ENCODE measurements at regions not wholly inside any gene's neighbourhood (a gene's known extent, or its start where the extent isn't known, plus 50 kb on each side); places are given as distances from the start of the nearest gene placed in this dataset.

GRCh38 chr9:129266536-129266935 is 88.5 kb upstream of the IER5L start:
- Histone ChIP-seq H3K27ac (ENCODE audit: insufficient read depth, low read length, poor library complexity, severe bottlenecking) (no peak overlapping the region), H3K4me1 (ENCODE audit: control insufficient read depth, insufficient read depth, low read length, poor library complexity, severe bottlenecking) (peaks cover 19% of the 10 kb centered on the region), H3K4me3 (ENCODE audit: insufficient read depth, low read depth, low read length, poor library complexity, severe bottlenecking) (no peak overlapping the region), H3K9me3 (ENCODE audit: control insufficient read depth, low read length) (no peaks in the 10 kb centered on the region), H3K36me3 (ENCODE audit: control insufficient read depth, insufficient read depth, low read length) (no peaks in the 10 kb centered on the region), H3K27me3 (replicated peaks; ENCODE audit: control insufficient read depth, insufficient read depth, low read length, poor library complexity, severe bottlenecking) (peaks cover 2% of the 10 kb centered on the region)
- no peak for DNase-seq

GRCh38 chr9:129264388-129264787 is 86.3 kb upstream of the IER5L start:
- Histone ChIP-seq H3K27me3 (replicated peaks; ENCODE audit: control insufficient read depth, insufficient read depth, low read length, poor library complexity, severe bottlenecking) (peaks cover 2% of the 10 kb centered on the region), H3K4me1 (ENCODE audit: control insufficient read depth, insufficient read depth, low read length, poor library complexity, severe bottlenecking) (peaks cover 8% of the 10 kb centered on the region), H3K9me3 (ENCODE audit: control insufficient read depth, low read length) (no peaks in the 10 kb centered on the region), H3K27ac (ENCODE audit: insufficient read depth, low read length, poor library complexity, severe bottlenecking) (no peak overlapping the region), H3K36me3 (ENCODE audit: control insufficient read depth, insufficient read depth, low read length) (no peaks in the 10 kb centered on the region), H3K4me3 (ENCODE audit: insufficient read depth, low read depth, low read length, poor library complexity, severe bottlenecking) (no peak overlapping the region)
- DNase-seq, result no peak

DNA sequence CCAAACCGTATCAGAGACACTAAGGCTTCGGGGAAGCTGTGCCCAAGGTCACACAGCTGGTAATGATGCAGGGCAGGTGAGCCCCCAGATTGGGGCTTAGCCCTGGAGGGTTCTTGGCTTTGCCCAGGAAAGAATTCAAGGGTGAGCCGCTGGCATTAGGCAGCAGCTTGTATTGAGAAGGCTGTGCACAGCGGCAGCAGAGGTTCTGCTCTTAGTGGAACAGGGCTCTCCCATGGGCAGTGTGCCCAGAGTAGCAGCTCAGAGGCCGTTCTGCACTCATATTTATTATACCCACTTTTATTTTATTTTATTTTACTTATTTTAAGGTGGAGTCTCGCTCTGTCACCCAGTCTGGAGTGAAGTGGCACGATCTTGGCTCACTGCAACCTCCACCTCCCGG is 85.8 kb upstream of the IER5L start:
- Histone ChIP-seq H3K4me1 (ENCODE audit: control insufficient read depth, insufficient read depth, low read length, poor library complexity, severe bottlenecking) (peaks cover 14% of the 10 kb centered on the region), H3K27ac (ENCODE audit: insufficient read depth, low read length, poor library complexity, severe bottlenecking) (no peak overlapping the region), H3K27me3 (replicated peaks; ENCODE audit: control insufficient read depth, insufficient read depth, low read length, poor library complexity, severe bottlenecking) (peaks cover 2% of the 10 kb centered on the region), H3K4me3 (ENCODE audit: insufficient read depth, low read depth, low read length, poor library complexity, severe bottlenecking) (no peak overlapping the region), H3K9me3 (ENCODE audit: control insufficient read depth, low read length) (no peaks in the 10 kb centered on the region), H3K36me3 (ENCODE audit: control insufficient read depth, insufficient read depth, low read length) (no peaks in the 10 kb centered on the region)
- DNase-seq, result no peak

- Histone ChIP-seq H3K36me3 (ENCODE audit: control insufficient read depth, insufficient read depth, low read length) (no peaks in the 10 kb centered on the region), H3K4me1 (ENCODE audit: control insufficient read depth, insufficient read depth, low read length, poor library complexity, severe bottlenecking) (peaks cover 18% of the 10 kb centered on the region), H3K27ac (ENCODE audit: insufficient read depth, low read length, poor library complexity, severe bottlenecking) (no peak overlapping the region), H3K27me3 (replicated peaks; ENCODE audit: control insufficient read depth, insufficient read depth, low read length, poor library complexity, severe bottlenecking) (peaks cover 2% of the 10 kb centered on the region), H3K4me3 (ENCODE audit: insufficient read depth, low read depth, low read length, poor library complexity, severe bottlenecking) (no peak overlapping the region), H3K9me3 (ENCODE audit: control insufficient read depth, low read length) (no peaks in the 10 kb centered on the region)
- no peak for DNase-seq
These were observed 84.2 kb upstream of the IER5L start for GRCh38 chr9:129262261-129262660.

DNA sequence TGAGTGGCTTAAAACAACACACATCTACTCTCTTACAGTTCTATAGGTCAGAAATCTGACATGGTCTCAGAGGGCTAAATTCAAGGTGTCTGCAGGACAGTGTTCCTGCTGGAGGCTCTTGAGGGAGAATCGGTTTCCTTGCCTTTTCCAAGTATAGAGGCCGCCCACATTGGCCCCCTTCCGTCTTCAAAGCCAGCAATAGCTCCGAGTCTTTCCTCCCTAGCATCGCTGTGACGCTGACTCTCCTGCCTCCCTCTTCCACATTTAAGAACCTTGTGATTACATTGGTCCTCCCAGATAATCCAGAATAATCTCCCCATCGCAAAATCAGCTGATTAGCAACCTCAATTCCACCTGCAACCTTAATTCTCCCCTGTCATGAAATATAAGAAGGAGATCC is 81.3 kb upstream of the IER5L start:
- Histone ChIP-seq H3K27me3 (replicated peaks; ENCODE audit: control insufficient read depth, insufficient read depth, low read length, poor library complexity, severe bottlenecking) (peaks cover 2% of the 10 kb centered on the region), H3K4me1 (ENCODE audit: control insufficient read depth, insufficient read depth, low read length, poor library complexity, severe bottlenecking) (peaks cover 18% of the 10 kb centered on the region), H3K27ac (ENCODE audit: insufficient read depth, low read length, poor library complexity, severe bottlenecking) (no peak overlapping the region), H3K4me3 (ENCODE audit: insufficient read depth, low read depth, low read length, poor library complexity, severe bottlenecking) (no peak overlapping the region), H3K36me3 (ENCODE audit: control insufficient read depth, insufficient read depth, low read length) (no peaks in the 10 kb centered on the region), H3K9me3 (ENCODE audit: control insufficient read depth, low read length) (no peaks in the 10 kb centered on the region)
- no peak for DNase-seq

DNA sequence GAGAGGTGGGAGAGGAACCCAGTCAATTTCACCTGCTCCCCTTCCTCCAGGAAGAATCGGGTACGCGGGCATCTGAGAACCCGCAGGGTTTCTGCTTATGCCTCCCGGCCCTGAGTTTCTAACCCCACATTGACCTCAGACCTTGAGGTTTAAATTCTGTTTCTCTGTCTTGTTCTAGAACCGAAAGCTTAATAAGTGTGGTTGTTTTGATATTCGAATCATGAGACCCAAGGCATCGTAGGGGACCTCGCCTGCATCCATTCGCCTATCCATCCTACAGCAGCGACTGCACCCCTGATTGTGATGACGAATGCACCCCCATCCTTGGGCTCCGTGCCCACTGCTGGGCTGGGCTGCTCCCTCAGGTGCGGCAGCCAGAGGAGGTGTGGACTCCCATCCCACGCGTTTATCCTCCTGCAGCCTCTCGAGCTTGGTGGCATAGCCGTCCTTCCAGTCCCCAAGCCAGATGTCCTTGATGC is 80.8 kb upstream of the IER5L start:
- no peaks in the 10 kb centered on the region for H3K9me3 ChIP-seq (ENCODE audit: control insufficient read depth, low read length)
- H3K36me3 ChIP-seq (ENCODE audit: control insufficient read depth, insufficient read depth, low read length), result no peaks in the 10 kb centered on the region
- no peak overlapping the region for H3K27ac ChIP-seq (ENCODE audit: insufficient read depth, low read length, poor library complexity, severe bottlenecking)
- peak overlapping the region; percentile 50 for H3K4me3 ChIP-seq (ENCODE audit: insufficient read depth, low read depth, low read length, poor library complexity, severe bottlenecking)
- H3K27me3 ChIP-seq (replicated peaks; ENCODE audit: control insufficient read depth, insufficient read depth, low read length, poor library complexity, severe bottlenecking), result peaks cover 2% of the 10 kb centered on the region
- DNase-seq, result peak in 1 of 3 donors; percentile 12
- H3K4me1 ChIP-seq (ENCODE audit: control insufficient read depth, insufficient read depth, low read length, poor library complexity, severe bottlenecking), result peaks cover 18% of the 10 kb centered on the region

DNA sequence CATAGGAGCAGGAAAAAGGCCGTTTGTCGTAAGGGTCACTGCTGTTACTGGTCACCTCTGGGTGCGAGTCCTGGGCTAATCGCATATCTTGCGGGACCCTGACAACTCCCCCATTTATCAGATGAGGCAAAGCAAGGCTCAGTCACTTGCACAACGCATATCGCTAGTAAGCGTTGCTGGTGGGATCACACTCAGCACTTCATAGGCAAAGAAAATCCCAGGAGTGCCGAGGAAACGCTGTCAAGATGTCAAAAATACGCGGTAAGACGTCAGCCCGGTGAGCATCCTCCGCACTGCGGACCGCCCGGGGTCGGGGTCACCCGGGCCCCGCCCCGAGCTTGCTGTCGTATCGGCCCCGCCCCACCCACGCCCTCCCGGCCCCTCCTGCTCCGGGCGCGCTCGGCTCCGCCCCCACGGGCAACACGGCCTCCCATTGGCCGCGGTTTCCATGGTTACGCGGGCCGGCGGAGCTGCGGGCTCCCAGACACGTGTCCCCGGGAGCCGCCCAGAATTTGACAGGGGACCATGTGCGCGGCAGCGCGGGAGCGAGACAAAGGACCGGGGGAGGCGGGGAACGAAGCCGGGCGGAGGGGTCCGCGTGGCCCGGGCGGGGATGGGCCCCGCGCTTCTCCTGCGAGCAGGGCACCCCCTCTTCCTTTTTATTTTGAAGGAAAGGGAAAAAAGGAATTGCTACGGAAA is 80.2 kb upstream of the IER5L start:
- no peaks in the 10 kb centered on the region for H3K9me3 ChIP-seq (ENCODE audit: control insufficient read depth, low read length)
- no peaks in the 10 kb centered on the region for H3K36me3 ChIP-seq (ENCODE audit: control insufficient read depth, insufficient read depth, low read length)
- DNase-seq, result peak; percentile 79 to 87 (median 86)
- H3K27ac ChIP-seq (ENCODE audit: insufficient read depth, low read length, poor library complexity, severe bottlenecking), result no peak overlapping the region
- peak overlapping the region; percentile 50 for H3K4me3 ChIP-seq (ENCODE audit: insufficient read depth, low read depth, low read length, poor library complexity, severe bottlenecking)
- H3K4me1 ChIP-seq (ENCODE audit: control insufficient read depth, insufficient read depth, low read length, poor library complexity, severe bottlenecking), result peaks cover 18% of the 10 kb centered on the region
- peaks cover 2% of the 10 kb centered on the region for H3K27me3 ChIP-seq (replicated peaks; ENCODE audit: control insufficient read depth, insufficient read depth, low read length, poor library complexity, severe bottlenecking)

- Histone ChIP-seq H3K4me3 (ENCODE audit: insufficient read depth, low read depth, low read length, poor library complexity, severe bottlenecking) (no peak overlapping the region), H3K9me3 (ENCODE audit: control insufficient read depth, low read length) (no peaks in the 10 kb centered on the region), H3K36me3 (ENCODE audit: control insufficient read depth, insufficient read depth, low read length) (no peaks in the 10 kb centered on the region), H3K27ac (ENCODE audit: insufficient read depth, low read length, poor library complexity, severe bottlenecking) (no peak overlapping the region), H3K27me3 (replicated peaks; ENCODE audit: control insufficient read depth, insufficient read depth, low read length, poor library complexity, severe bottlenecking) (peaks cover under 1% of the 10 kb centered on the region), H3K4me1 (ENCODE audit: control insufficient read depth, insufficient read depth, low read length, poor library complexity, severe bottlenecking) (peaks cover 18% of the 10 kb centered on the region)
- DNase-seq, result no peak
These were observed 79.1 kb upstream of the IER5L start for GRCh38 chr9:129256959-129257713.

DNA sequence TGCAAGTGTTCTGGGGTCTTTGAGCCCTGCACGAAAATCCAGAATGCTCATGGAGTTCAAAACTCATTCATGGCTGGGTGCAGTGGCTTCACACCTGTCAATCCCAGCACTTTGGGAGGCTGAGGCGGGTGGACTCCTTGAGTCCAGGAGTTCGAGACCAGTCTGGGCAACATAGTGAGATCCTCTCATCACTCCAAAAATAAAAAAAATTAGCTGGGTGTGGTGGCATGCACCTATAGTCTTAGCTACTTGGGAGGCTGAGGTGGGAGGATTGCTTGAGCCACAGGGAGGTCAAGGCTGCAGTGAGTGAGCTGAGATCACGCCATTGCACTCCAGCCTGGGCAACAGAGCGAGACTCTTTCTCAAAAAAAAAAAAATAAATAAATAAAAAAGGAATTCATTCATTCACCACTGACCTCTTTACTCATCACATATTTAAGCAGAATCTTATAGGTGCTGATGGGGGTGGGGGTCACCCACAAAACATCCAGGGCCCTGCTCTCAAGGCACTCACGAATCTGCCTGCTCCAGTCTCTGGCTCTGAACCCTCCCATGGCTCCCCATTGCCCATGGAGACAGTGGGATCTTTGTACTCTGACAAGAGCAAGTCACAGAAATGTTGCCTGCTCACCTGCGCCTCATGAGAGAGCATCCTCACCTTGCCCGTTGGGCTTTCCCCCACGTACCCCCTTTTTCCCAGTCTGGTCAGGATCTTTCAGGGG is 76.7 kb upstream of the IER5L start:
- no peak overlapping the region for H3K4me3 ChIP-seq (ENCODE audit: insufficient read depth, low read depth, low read length, poor library complexity, severe bottlenecking)
- peaks cover 11% of the 10 kb centered on the region for H3K4me1 ChIP-seq (ENCODE audit: control insufficient read depth, insufficient read depth, low read length, poor library complexity, severe bottlenecking)
- no peaks in the 10 kb centered on the region for H3K27me3 ChIP-seq (replicated peaks; ENCODE audit: control insufficient read depth, insufficient read depth, low read length, poor library complexity, severe bottlenecking)
- no peaks in the 10 kb centered on the region for H3K36me3 ChIP-seq (ENCODE audit: control insufficient read depth, insufficient read depth, low read length)
- no peak for DNase-seq
- H3K27ac ChIP-seq (ENCODE audit: insufficient read depth, low read length, poor library complexity, severe bottlenecking), result no peak overlapping the region
- no peaks in the 10 kb centered on the region for H3K9me3 ChIP-seq (ENCODE audit: control insufficient read depth, low read length)
